ENCODE measurements at regions not wholly inside any gene's neighbourhood (a gene's known extent, or its start where the extent isn't known, plus 50 kb on each side); places are given as distances from the start of the nearest gene placed in this dataset.
"Not testable (repeated sequence)": the region's sequence is repeated elsewhere in the genome, so short reads cannot be mapped to it uniquely, and the experiment has no call there.

- no peak for DNase-seq (ENCODE audit: low read depth in 3 of 3, low spot score in 1 of 3)
These were observed 96.5 kb downstream of the ING1 start for GRCh38 chr13:110809871-110810486.

GRCh38 chr13:110811008-110811720, 97.7 kb downstream of the ING1 start:
- DNase-seq (ENCODE audit: low read depth in 3 of 3, low spot score in 1 of 3) = no peak

GRCh38 chr13:110811771-110812120, 98.2 kb downstream of the ING1 start:
- no peak for DNase-seq (ENCODE audit: low read depth in 3 of 3, low spot score in 1 of 3)

- no peak for DNase-seq (ENCODE audit: low read depth in 3 of 3, low spot score in 1 of 3)
These were observed 98.8 kb downstream of the ING1 start for GRCh38 chr13:110812121-110812868.

- no peak for DNase-seq (ENCODE audit: low read depth in 3 of 3, low spot score in 1 of 3)
These were observed 99.6 kb downstream of the ING1 start for GRCh38 chr13:110812869-110813645.

GRCh38 chr13:110813646-110814624, 100.4 kb downstream of the ING1 start:
- no peak for DNase-seq (ENCODE audit: low read depth in 3 of 3, low spot score in 1 of 3)

- DNase-seq (ENCODE audit: low read depth in 3 of 3, low spot score in 1 of 3) = no peak
These were observed 99.2 kb downstream of the ANKRD10 start for GRCh38 chr13:110815471-110816204.

- DNase-seq (ENCODE audit: low read depth in 3 of 3, low spot score in 1 of 3) = no peak
These were observed 98.4 kb downstream of the ANKRD10 start for GRCh38 chr13:110816500-110816899.

GRCh38 chr13:110817143-110817542, 97.7 kb downstream of the ANKRD10 start:
- DNase-seq (ENCODE audit: low read depth in 3 of 3, low spot score in 1 of 3) = no peak

- DNase-seq (ENCODE audit: low read depth in 3 of 3, low spot score in 1 of 3) = no peak
These were observed 96.1 kb downstream of the ANKRD10 start for GRCh38 chr13:110818747-110819146.

- DNase-seq (ENCODE audit: low read depth in 3 of 3, low spot score in 1 of 3) = peak; percentile 33 to 69 (median 55)
These were observed 95.5 kb downstream of the ANKRD10 start for GRCh38 chr13:110819203-110820014.

- no peak for DNase-seq (ENCODE audit: low read depth in 3 of 3, low spot score in 1 of 3)
These were observed 94.5 kb downstream of the ANKRD10 start for GRCh38 chr13:110820322-110820721.

- DNase-seq (ENCODE audit: low read depth in 3 of 3, low spot score in 1 of 3) = not testable (repeated sequence)
These were observed 92.8 kb downstream of the ANKRD10 start for GRCh38 chr13:110821837-110822668.

GRCh38 chr13:110822669-110822945, 92.3 kb downstream of the ANKRD10 start:
- no peak for DNase-seq (ENCODE audit: low read depth in 3 of 3, low spot score in 1 of 3)

GRCh38 chr13:110824702-110825300, 90.1 kb downstream of the ANKRD10 start:
- DNase-seq (ENCODE audit: low read depth in 3 of 3, low spot score in 1 of 3) = no peak

GRCh38 chr13:110825516-110825915, 89.4 kb downstream of the ANKRD10 start:
- DNase-seq (ENCODE audit: low read depth in 3 of 3, low spot score in 1 of 3) = no peak

GRCh38 chr13:110826101-110826500, 88.8 kb downstream of the ANKRD10 start:
- no peak for DNase-seq (ENCODE audit: low read depth in 3 of 3, low spot score in 1 of 3)
